Epithelial cell of proximal tubule (primary cell): ENCODE measurements at regions not wholly inside any gene's neighbourhood (a gene's known extent, or its start where the extent isn't known, plus 50 kb on each side); places are given as distances from the start of the nearest gene placed in this dataset.

Experiments used
- DNase-seq: peaks from one replicate; pipeline ENCODE4 v3.0.0-alpha.2; 2011; ENCODE audit warnings: low read depth
- H3K4me3 ChIP-seq: 2 replicates; pipeline ENCODE4 v1.5.1; 2011; ENCODE audit warnings: low read depth, mild to moderate bottlenecking, low read length
- CTCF ChIP-seq: conservative IDR thresholded peaks from 2 replicates; pipeline ENCODE4 v1.5.1; 2012; ENCODE audit warnings: low read depth, mild to moderate bottlenecking, low read length

DNA sequence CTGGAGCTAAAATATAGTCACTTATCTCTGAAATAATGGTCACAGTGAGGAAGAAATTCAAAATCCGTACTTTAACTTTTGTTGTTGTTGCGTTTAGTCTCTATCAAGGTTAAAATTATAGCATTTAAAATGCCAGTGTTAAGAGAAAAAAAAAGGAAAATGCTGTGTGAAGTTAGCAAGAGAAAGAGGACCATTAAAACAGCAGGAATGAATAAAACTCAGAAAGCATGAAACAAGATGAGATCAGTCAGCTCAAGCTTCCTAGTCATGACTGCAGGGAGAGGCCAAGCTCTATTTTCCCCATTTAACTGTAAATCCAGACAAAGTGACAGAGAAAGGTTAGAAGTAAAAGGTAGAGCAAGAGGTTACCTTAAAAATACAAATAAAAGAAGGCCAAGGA lies 281.7 kb upstream of the ATP5MC3 start:
- TF ChIP-seq CTCF = no peak
- H3K4me3 ChIP-seq = no peak overlapping the region
- DNase-seq = no peak

DNA sequence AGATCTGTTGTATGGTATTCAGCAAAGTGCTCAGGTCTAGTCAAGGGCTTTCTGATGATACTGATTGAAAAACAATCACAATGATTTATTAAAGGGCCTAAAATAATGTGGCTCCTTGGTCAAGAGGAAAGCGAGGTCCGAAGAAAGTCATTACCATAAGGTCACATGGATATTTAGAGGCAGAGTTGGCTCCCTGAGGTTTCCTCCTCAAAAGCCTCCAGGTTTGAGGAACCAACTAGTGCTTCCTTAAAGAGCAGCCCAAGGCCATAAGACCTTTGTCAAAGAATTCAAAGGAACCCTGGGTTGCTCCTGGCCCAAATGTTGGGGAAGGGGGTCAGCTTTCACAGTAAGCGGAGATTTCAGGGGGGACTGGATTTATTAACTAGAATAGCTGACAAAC lies 280.7 kb upstream of the ATP5MC3 start:
- TF ChIP-seq CTCF = no peak
- no peak for DNase-seq
- H3K4me3 ChIP-seq = no peak overlapping the region

- TF ChIP-seq CTCF = no peak
- H3K4me3 ChIP-seq = no peak overlapping the region
- DNase-seq = no peak
Measured at GRCh38 chr2:175461839-175462238, 280.3 kb upstream of the ATP5MC3 start.

DNA sequence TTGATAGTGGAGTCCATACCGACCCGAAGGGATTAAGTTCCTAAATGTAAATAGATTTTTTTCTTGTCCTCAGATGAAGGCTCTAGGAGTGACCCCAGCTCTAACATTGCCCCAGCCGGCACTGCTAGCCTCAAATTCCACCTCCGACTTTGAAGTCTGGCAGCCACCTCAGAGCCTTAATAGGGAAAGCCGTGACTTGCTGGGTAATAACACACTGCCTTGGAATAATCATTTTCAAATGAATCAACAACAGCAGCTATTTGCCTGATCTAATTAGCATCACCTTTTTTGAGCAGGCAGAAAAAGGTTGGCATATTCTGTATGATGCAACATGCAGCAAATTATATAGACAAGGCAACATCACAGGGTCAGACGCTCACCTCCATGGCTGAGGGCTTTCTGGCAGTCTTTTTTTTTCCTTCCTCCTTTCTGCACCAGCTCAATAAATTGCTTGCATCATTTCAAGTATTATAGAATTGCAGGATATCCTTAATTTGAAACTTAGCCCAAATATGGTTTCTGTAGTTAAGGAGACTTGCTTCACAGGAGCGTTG lies 276.5 kb upstream of the ATP5MC3 start:
- TF ChIP-seq CTCF = no peak
- no peak overlapping the region for H3K4me3 ChIP-seq
- DNase-seq = no peak

GRCh38 chr2:175454953-175455389 lies 273.5 kb upstream of the ATP5MC3 start:
- H3K4me3 ChIP-seq = no peak overlapping the region
- no peak for DNase-seq
- TF ChIP-seq CTCF = no peak

DNA sequence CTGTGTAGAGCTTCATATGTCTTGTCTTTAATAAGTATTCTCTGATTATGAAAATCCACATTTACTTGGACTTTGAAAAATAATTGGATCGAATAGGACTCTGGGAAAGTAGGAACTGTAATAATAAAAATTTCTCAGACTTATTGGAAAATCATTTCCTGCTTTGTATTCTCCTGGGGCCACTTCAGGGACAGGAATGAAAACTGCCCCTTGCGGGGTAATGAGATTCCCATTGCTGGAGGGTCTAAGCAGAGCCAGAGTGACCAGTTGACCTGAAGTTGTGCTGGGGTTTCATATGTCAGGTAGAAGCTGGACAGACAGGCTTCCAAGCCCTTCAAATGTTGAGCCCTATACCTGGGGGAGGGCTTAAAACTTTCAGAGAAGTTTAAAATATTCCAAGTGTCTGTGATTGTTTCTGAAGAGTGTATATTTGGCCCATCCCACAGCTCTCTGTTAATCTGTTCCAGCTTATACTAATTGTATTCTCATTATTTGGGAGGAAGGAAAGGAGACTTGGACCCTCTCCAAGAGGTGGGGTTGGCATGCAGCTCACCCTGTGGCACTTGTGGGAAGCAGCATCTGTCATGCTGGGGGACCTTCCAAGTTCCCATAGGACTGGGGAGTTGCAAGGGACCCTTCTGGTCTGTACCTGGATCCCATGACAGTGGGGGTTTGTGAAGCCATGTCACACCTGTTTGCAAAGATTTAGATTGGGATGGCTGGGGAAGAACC lies 268.7 kb upstream of the ATP5MC3 start:
- DNase-seq = no peak
- no peak overlapping the region for H3K4me3 ChIP-seq

More for the DNA sequence above, 268.7 kb upstream of the ATP5MC3 start:
- no peak for TF ChIP-seq CTCF
